Right lobe of liver (tissue), 6 donors: ENCODE measurements at regions not wholly inside any gene's neighbourhood (a gene's known extent, or its start where the extent isn't known, plus 50 kb on each side); places are given as distances from the start of the nearest gene placed in this dataset.
A peak's percentile ranks its signal among the peaks of the same experiment; 100 is the strongest.

Experiments used
- ATAC-seq, 4 donors: fragments of 200-7000 bp; cut with Tn5 transposase; one replicate each; pipeline ENCODE4 v1.9.1; 2020; ENCODE audit warnings: mild to moderate bottlenecking in 4 of 4, moderate library complexity in 4 of 4
- DNase-seq, 3 donors: peaks; one replicate each; pipeline ENCODE4 v3.0.0-alpha.2; 2020
- H3K27ac ChIP-seq, 3 donors: fragments of 200-600 bp; one replicate each; pipeline ENCODE4 v1.8.0; 2022
- H3K27me3 ChIP-seq, 2 donors: fragments of 200-600 bp; one replicate each; pipeline ENCODE4 v1.8.0; 2022
- H3K36me3 ChIP-seq, 4 donors: fragments of 200-600 bp; sonication (generic) in 1 of 4; one replicate each; pipeline versions ENCODE4 v1.5.1 to v1.8.0; 2017 to 2022; ENCODE audit warnings: control low read depth in 1 of 4
- H3K4me1 ChIP-seq, 4 donors: fragments of 200-600 bp; sonication (generic) in 1 of 4; one replicate each; pipeline versions ENCODE4 v1.5.1 to v1.8.0; 2017 to 2022; ENCODE audit warnings: control low read depth in 1 of 4
- H3K4me3 ChIP-seq, 3 donors: fragments of 200-600 bp; one replicate each; pipeline ENCODE4 v1.8.0; 2022
- H3K9me3 ChIP-seq, 4 donors: fragments of 200-600 bp; sonication (generic) in 1 of 4; one replicate each; pipeline versions ENCODE4 v1.5.1 to v1.8.0; 2017 to 2022; ENCODE audit warnings: control low read depth in 1 of 4
- CTCF ChIP-seq, 4 donors: fragments of 200-600 bp in 3 of 4; fragments of 450-650 bp in 1 of 4; IDR thresholded peaks; one replicate each; pipeline versions ENCODE4 v1.5.1 to v1.8.0; 2016 to 2022; ENCODE audit warnings: antibody characterized with exemption in 4 of 4, mild to moderate bottlenecking in 2 of 4
- POLR2A ChIP-seq: fragments of 450-650 bp; IDR thresholded peaks from one replicate; pipeline ENCODE4 v1.6.1; 2017; ENCODE audit warnings: antibody characterized with exemption, mild to moderate bottlenecking
- WGBS: methylation state at CpG from one replicate; pipeline ENCODE4 v1.1.6; 2018; ENCODE audit warnings: low coverage, low lambda C conversion rate; ENCODE audit not compliant: insufficient coverage; ENCODE audit errors: missing lambda C conversion rate; 5-methylcytosine and 5-hydroxymethylcytosine counted together
- intact Hi-C, 2 donors: fragments of 100-400 bp; cut with DNase I; formaldehyde crosslinking; loops; one replicate each; pipeline versions ENCODE4 v1.11.2 to v1.14.1; 2022
- donor health status: DM: no; HTN: yes; CAD: no.
- donor health status: DM: no; HTN: no; CAD: no.
- donor health status: DM: no; HTN: no; CAD: no.
- donor health status: DM: no; HTN: yes; CAD: no.
- donor health status: DM: no; HTN: yes; CAD: no.

GRCh38 chr9:106326493-106326892, 536.5 kb upstream of the ZNF462 start:
- Histone ChIP-seq H3K9me3 (no peaks in the 10 kb centered on the region), H3K36me3 (no peaks in the 10 kb centered on the region), H3K4me1 (no peaks in the 10 kb centered on the region), H3K4me3 (no peak overlapping the region), H3K27me3 (no peaks in the 10 kb centered on the region), H3K27ac (no peak overlapping the region)
- intact Hi-C loops, result no loop called here
- 91% methylated on average over 4 of the region's 4 CpGs for WGBS
- DNase-seq (no peak), ATAC-seq (no peak)
- no peak for TF ChIP-seq POLR2A
- TF ChIP-seq CTCF (IDR thresholded peaks at IDR 0.05), result no peak

GRCh38 chr9:106333481-106333880, 529.5 kb upstream of the ZNF462 start:
- H3K27me3 ChIP-seq, result no peaks in the 10 kb centered on the region
- ATAC-seq, result no peak
- no peak overlapping the region for H3K27ac ChIP-seq
- intact Hi-C loops, result no loop called here
- no peak overlapping the region for H3K4me3 ChIP-seq
- no peaks in the 10 kb centered on the region for H3K4me1 ChIP-seq
- no peaks in the 10 kb centered on the region for H3K36me3 ChIP-seq
- WGBS, result 56% methylated on average over 4 of the region's 4 CpGs
- TF ChIP-seq POLR2A, result no peak
- TF ChIP-seq CTCF (IDR thresholded peaks at IDR 0.05), result no peak
- DNase-seq, result no peak
- no peaks in the 10 kb centered on the region for H3K9me3 ChIP-seq

- no peaks in the 10 kb centered on the region for H3K27me3 ChIP-seq
- TF ChIP-seq POLR2A (no peak), CTCF (IDR thresholded peaks at IDR 0.05) (no peak)
- H3K9me3 ChIP-seq, result no peaks in the 10 kb centered on the region
- no peaks in the 10 kb centered on the region for H3K36me3 ChIP-seq
- ATAC-seq (no peak), DNase-seq (no peak)
- WGBS, result 52% methylated on average over 4 of the region's 4 CpGs
- intact Hi-C loops, result no loop called here
- H3K4me1 ChIP-seq, result no peaks in the 10 kb centered on the region
- H3K27ac ChIP-seq, result no peak overlapping the region
- H3K4me3 ChIP-seq, result no peak overlapping the region
These were observed 528.9 kb upstream of the ZNF462 start for GRCh38 chr9:106334081-106334480.

GRCh38 chr9:106339882-106340281, 523.1 kb upstream of the ZNF462 start:
- ATAC-seq (peak in 2 of 4 donors; percentile 12 to 17), DNase-seq (no peak)
- 32% methylated on average over 3 of the region's 3 CpGs for WGBS
- intact Hi-C loops, result no loop called here
- no peaks in the 10 kb centered on the region for H3K9me3 ChIP-seq
- no peaks in the 10 kb centered on the region for H3K4me1 ChIP-seq
- H3K27me3 ChIP-seq, result no peaks in the 10 kb centered on the region
- H3K27ac ChIP-seq, result no peak overlapping the region
- no peak overlapping the region for H3K4me3 ChIP-seq
- TF ChIP-seq POLR2A (no peak), CTCF (IDR thresholded peaks at IDR 0.05) (no peak)
- H3K36me3 ChIP-seq, result no peaks in the 10 kb centered on the region

GRCh38 chr9:106350777-106351176, 512.2 kb upstream of the ZNF462 start:
- H3K27me3 ChIP-seq, result no peaks in the 10 kb centered on the region
- H3K27ac ChIP-seq, result no peak overlapping the region
- WGBS, result 60% methylated on average over 1 of the region's 1 CpG
- intact Hi-C loops, result no loop called here
- TF ChIP-seq CTCF (IDR thresholded peaks at IDR 0.05) (no peak), POLR2A (no peak)
- DNase-seq (no peak), ATAC-seq (no peak)
- H3K36me3 ChIP-seq, result no peaks in the 10 kb centered on the region
- no peaks in the 10 kb centered on the region for H3K4me1 ChIP-seq
- H3K9me3 ChIP-seq, result no peaks in the 10 kb centered on the region
- no peak overlapping the region for H3K4me3 ChIP-seq
